IMR-90 (cell line): ENCODE measurements at regions not wholly inside any gene's neighbourhood (a gene's known extent, or its start where the extent isn't known, plus 50 kb on each side); places are given as distances from the start of the nearest gene placed in this dataset.

Experiments used
- ATAC-seq: fragments of 200-7000 bp; cut with Tn5 transposase; 2 replicates; pipeline ENCODE4 v1.9.1; 2020; ENCODE audit warnings: low read depth, mild to moderate bottlenecking, moderate library complexity
- BruUV-seq: library from RNA; stranded (reverse); fragments of 400-500 nt; replicated peaks from 2 replicates; lab custom pipeline; 2021; lab: Mats Ljungman, UMichigan
- CTCF ChIA-PET: fragments of 300-600 bp; formaldehyde crosslinking; extraction: SDS; loops from one replicate; lab custom pipeline; 2021; ENCODE audit warnings: antibody characterized with exemption; lab: Yijun Ruan, JAX
- POLR2A ChIA-PET: fragments of 300-600 bp; sonication (Branson Sonifier 250); formaldehyde crosslinking; loops from one replicate; lab custom pipeline; 2022; ENCODE audit warnings: antibody characterized with exemption; ENCODE audit not compliant: unreplicated experiment; lab: Charles Lee
- DNase-seq: peaks from one replicate; pipeline ENCODE4 v3.0.0; 2013
- H2AFZ ChIP-seq: replicated peaks from 2 replicates; pipeline ENCODE3; 2013; ENCODE audit warnings: low read length, mild to moderate bottlenecking; ENCODE audit not compliant: poor library complexity
- H2AK5ac ChIP-seq: 2 replicates; pipeline ENCODE4 v1.6.1; 2013; ENCODE audit warnings: low read depth, low read length, inconsistent platforms
- H2AK9ac ChIP-seq: replicated peaks from 2 replicates; pipeline ENCODE3; 2013; ENCODE audit warnings: mild to moderate bottlenecking, low read depth, low read length, moderate library complexity; ENCODE audit not compliant: poor library complexity
- H2BK120ac ChIP-seq: 2 replicates; pipeline ENCODE4 v1.6.1; 2013; ENCODE audit warnings: low read depth, low read length, inconsistent platforms
- H2BK15ac ChIP-seq: 3 replicates; pipeline ENCODE4 v1.6.1; 2013; ENCODE audit warnings: low read depth, low read length, inconsistent platforms
- H2BK20ac ChIP-seq: 2 replicates; pipeline ENCODE4 v1.6.1; 2013; ENCODE audit warnings: low read depth, mild to moderate bottlenecking, inconsistent platforms, low read length, moderate library complexity
- H2BK5ac ChIP-seq: 2 replicates; pipeline ENCODE4 v1.6.1; 2013; ENCODE audit warnings: mild to moderate bottlenecking, low read depth, low read length, inconsistent platforms; ENCODE audit not compliant: poor library complexity, severe bottlenecking
- H3K14ac ChIP-seq: replicated peaks from 2 replicates; pipeline ENCODE4 v1.6.1; 2013; ENCODE audit warnings: low read depth, low read length, inconsistent platforms
- H3K18ac ChIP-seq: 2 replicates; pipeline ENCODE4 v1.6.1; 2013; ENCODE audit warnings: low read depth, low read length, control low read depth
- H3K23ac ChIP-seq: 2 replicates; pipeline ENCODE4 v1.6.1; 2013; ENCODE audit warnings: low read depth, low read length, inconsistent platforms
- H3K27ac ChIP-seq: 2 replicates; pipeline ENCODE4 v1.5.1; 2013; ENCODE audit warnings: mild to moderate bottlenecking, control low read depth, low read length; ENCODE audit not compliant: insufficient read depth
- H3K27me3 ChIP-seq: 2 replicates; pipeline ENCODE4 v1.6.1; 2013; ENCODE audit warnings: low read length; ENCODE audit not compliant: control insufficient read depth, insufficient read depth
- H3K36me3 ChIP-seq: 2 replicates; pipeline ENCODE4 v1.6.1; 2013; ENCODE audit warnings: low read length, mixed read lengths; ENCODE audit not compliant: control insufficient read depth, insufficient read depth
- H3K4ac ChIP-seq: 2 replicates; pipeline ENCODE4 v1.6.1; 2013; ENCODE audit warnings: low read depth, low read length, inconsistent platforms
- H3K4me1 ChIP-seq: 2 replicates; pipeline ENCODE4 v1.6.1; 2013; ENCODE audit warnings: low read length, mixed read lengths; ENCODE audit not compliant: control insufficient read depth, insufficient read depth
- H3K4me2 ChIP-seq: 2 replicates; pipeline ENCODE4 v1.6.1; 2013; ENCODE audit warnings: low read depth, mild to moderate bottlenecking, control low read depth, low read length, moderate library complexity
- H3K4me3 ChIP-seq: 2 replicates; pipeline ENCODE4 v1.5.1; 2013; ENCODE audit warnings: low read depth, mild to moderate bottlenecking, control low read depth, low read length, moderate library complexity; ENCODE audit not compliant: insufficient read depth
- H3K56ac ChIP-seq: 2 replicates; pipeline ENCODE4 v1.6.1; 2013; ENCODE audit warnings: low read length, inconsistent platforms; ENCODE audit not compliant: insufficient read depth; ENCODE audit errors: extremely low read depth
- H3K79me1 ChIP-seq, 2 experiments: 2 replicates each; pipeline ENCODE4 v1.6.1; 2013; ENCODE audit warnings: low read length in 2 of 2, inconsistent platforms in 1 of 2, low read depth in 1 of 2
- H3K9ac ChIP-seq: 2 replicates; pipeline ENCODE4 v1.6.1; 2013; ENCODE audit warnings: low read depth, low read length, control low read depth
- H3K9me1 ChIP-seq: 2 replicates; pipeline ENCODE4 v1.6.1; 2013; ENCODE audit warnings: low read length, inconsistent platforms; ENCODE audit not compliant: insufficient read depth
- H3K9me3 ChIP-seq: 2 replicates; pipeline ENCODE4 v1.6.1; 2013; ENCODE audit warnings: low read length; ENCODE audit not compliant: control insufficient read depth, insufficient read depth
- H4K20me1 ChIP-seq: 2 replicates; pipeline ENCODE4 v1.6.1; 2013; ENCODE audit warnings: low read length, inconsistent platforms; ENCODE audit not compliant: insufficient read depth
- H4K5ac ChIP-seq: 2 replicates; pipeline ENCODE4 v1.6.1; 2013; ENCODE audit warnings: mild to moderate bottlenecking, low read depth, low read length, control low read depth
- H4K8ac ChIP-seq, 2 experiments: 2 replicates each; pipeline ENCODE4 v1.6.1; 2013; ENCODE audit warnings: low read depth in 2 of 2, low read length in 2 of 2, control low read depth in 1 of 2, inconsistent platforms in 1 of 2
- H4K91ac ChIP-seq: 2 replicates; pipeline ENCODE4 v1.6.1; 2013; ENCODE audit warnings: low read depth, low read length, inconsistent platforms; ENCODE audit not compliant: insufficient read depth
- BHLHE40 ChIP-seq: fragments of 150-350 bp; IDR thresholded peaks from 2 replicates; pipeline ENCODE4 v1.6.1; 2016; ENCODE audit warnings: mild to moderate bottlenecking, low read depth, low read length
- CEBPB ChIP-seq: IDR thresholded peaks from 2 replicates; pipeline ENCODE4 v1.6.1; 2012; ENCODE audit warnings: low read depth, low read length, improper control_type of control experiment
- FOS ChIP-seq: fragments of 150-350 bp; IDR thresholded peaks from 2 replicates; pipeline ENCODE4 v1.6.1; 2016; ENCODE audit warnings: low read depth, low read length
- MAZ ChIP-seq: IDR thresholded peaks from 2 replicates; pipeline ENCODE4 v1.6.1; 2012; ENCODE audit warnings: low read depth, mild to moderate bottlenecking, low read length, improper control_type of control experiment, moderate library complexity, borderline replicate concordance
- SMC3 ChIP-seq: fragments of 150-350 bp; IDR thresholded peaks from 2 replicates; pipeline ENCODE4 v1.6.1; 2016; ENCODE audit warnings: low read depth, mild to moderate bottlenecking, antibody characterized with exemption, low read length, moderate library complexity
- WGBS, 2 experiments: methylation state at CpG; one replicate each; pipeline versions ENCODE4 v1.1.5 to v1.1.7; 2013; ENCODE audit warnings: missing lambda C conversion rate in 2 of 2; ENCODE audit not compliant: insufficient read length in 1 of 2; ENCODE audit errors: extremely low coverage in 2 of 2; 5-methylcytosine and 5-hydroxymethylcytosine counted together
- dilution Hi-C: fragments of 300-500 bp; cut with HindIII; formaldehyde crosslinking; loops from one replicate; pipeline ENCODE4 v1.14.3; 2018; ENCODE audit warnings: low sequenced_read_pairs; ENCODE audit not compliant: unreplicated experiment
- in situ Hi-C: fragments of 300-500 bp; cut with MboI; formaldehyde crosslinking; loops from 3 replicates; pipeline ENCODE4 v1.14.3; 2019; ENCODE audit warnings: low sequenced_read_pairs, inconsistent platforms, mixed read lengths
- intact Hi-C: fragments of 100-400 bp; cut with micrococcal nuclease; formaldehyde crosslinking; loops from 2 replicates; pipeline ENCODE4 v1.10.0; 2022
- TF ChIP-seq, protein P1 (sequence below): conservative IDR thresholded peaks from 2 replicates; pipeline ENCODE4 v1.5.1; 2012; ENCODE audit warnings: mild to moderate bottlenecking, low read depth, low read length, improper control_type of control experiment
- TF ChIP-seq, protein P2 (sequence below): fragments of 150-350 bp; IDR thresholded peaks from 2 replicates; pipeline ENCODE4 v1.6.1; 2017; ENCODE audit warnings: mild to moderate bottlenecking, antibody characterized with exemption, low read length, low read depth

DNA sequence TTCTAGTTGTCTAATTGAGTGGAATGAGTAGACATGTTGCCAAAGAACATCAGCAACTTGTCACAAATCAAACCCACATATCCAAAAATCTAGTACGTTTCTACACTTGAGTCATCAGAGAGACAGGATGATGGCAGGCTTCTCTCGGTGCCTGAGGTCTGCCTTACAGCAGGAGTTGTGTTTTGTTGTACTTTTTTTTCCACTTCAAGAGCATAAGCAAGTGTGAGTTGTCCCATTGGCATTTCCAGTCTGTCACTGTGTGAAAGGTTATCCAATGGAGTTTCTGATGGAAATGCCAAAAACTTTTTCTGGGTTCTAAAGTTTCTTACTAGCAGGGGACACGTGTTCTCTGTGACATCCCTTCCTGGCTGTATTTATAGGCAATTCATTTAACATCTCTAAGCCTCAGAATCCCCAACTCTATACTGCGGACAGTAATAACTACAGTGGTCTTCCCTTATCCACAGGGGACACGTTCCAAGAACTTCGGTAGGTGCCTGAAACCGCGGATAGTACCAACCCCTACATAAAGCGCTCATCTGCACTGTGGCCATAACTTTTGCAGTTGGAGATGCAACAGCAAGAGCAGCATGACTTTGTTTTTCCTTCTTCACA, 246.5 kb downstream of the SYK start:
- Histone ChIP-seq H4K5ac (peak overlapping the region; percentile 62; the same call in 1 of the 2 replicates), H3K4me3 (no peak overlapping the region), H3K9ac (no peak overlapping the region), H3K4me2 (peak overlapping the region; percentile 75; the same call in 1 of the 2 replicates), H2AK5ac (peak overlapping the region; percentile 72; the same call in 1 of the 2 replicates), H2AK9ac (no peak overlapping the region), H2BK20ac (peak overlapping the region; percentile 90), H3K9me1 (peaks cover 5% of the 10 kb centered on the region), H3K23ac (no peak overlapping the region; the same call in 1 of the 2 replicates), H2AFZ (no peak overlapping the region), H3K27ac (peak overlapping the region; percentile 54), H3K4ac (peak overlapping the region; percentile 84), H2BK5ac (peak overlapping the region; percentile 81), H4K91ac (peak overlapping the region; percentile 80), H3K79me1 (no peaks in the 10 kb centered on the region), H3K36me3 (no peaks in the 10 kb centered on the region), H3K56ac (peak overlapping the region; percentile 35), H2BK120ac (peak overlapping the region; percentile 93), H3K9me3 (no peaks in the 10 kb centered on the region), H4K20me1 (no peaks in the 10 kb centered on the region), H3K14ac (peak overlapping the region; percentile 41), H2BK15ac (peak overlapping the region; percentile 92; the same call in 2 of the 3 replicates), H3K4me1 (peaks cover 9% of the 10 kb centered on the region), H3K27me3 (no peaks in the 10 kb centered on the region), H4K8ac (peak overlapping the region; percentile 79 to 91), H3K18ac (peak overlapping the region; percentile 44; the same call in 1 of the 2 replicates)
- CTCF ChIA-PET, result no interaction called here
- POLR2A ChIA-PET, result no interaction called here
- intact Hi-C loops (no loop called here), in situ Hi-C loops (no loop called here), dilution Hi-C loops (no loop called here)
- TF ChIP-seq CEBPB (0 out of 2 replicates have a peak, but pooled peaks have one; percentile 20), MAZ (no peak), BHLHE40 (peak; percentile 19; the same call in 1 of the 2 replicates), FOS (peak; percentile 49), SMC3 (0 out of 2 replicates have a peak, but pooled peaks have one; percentile 12)
- TF ChIP-seq, protein P1, sequence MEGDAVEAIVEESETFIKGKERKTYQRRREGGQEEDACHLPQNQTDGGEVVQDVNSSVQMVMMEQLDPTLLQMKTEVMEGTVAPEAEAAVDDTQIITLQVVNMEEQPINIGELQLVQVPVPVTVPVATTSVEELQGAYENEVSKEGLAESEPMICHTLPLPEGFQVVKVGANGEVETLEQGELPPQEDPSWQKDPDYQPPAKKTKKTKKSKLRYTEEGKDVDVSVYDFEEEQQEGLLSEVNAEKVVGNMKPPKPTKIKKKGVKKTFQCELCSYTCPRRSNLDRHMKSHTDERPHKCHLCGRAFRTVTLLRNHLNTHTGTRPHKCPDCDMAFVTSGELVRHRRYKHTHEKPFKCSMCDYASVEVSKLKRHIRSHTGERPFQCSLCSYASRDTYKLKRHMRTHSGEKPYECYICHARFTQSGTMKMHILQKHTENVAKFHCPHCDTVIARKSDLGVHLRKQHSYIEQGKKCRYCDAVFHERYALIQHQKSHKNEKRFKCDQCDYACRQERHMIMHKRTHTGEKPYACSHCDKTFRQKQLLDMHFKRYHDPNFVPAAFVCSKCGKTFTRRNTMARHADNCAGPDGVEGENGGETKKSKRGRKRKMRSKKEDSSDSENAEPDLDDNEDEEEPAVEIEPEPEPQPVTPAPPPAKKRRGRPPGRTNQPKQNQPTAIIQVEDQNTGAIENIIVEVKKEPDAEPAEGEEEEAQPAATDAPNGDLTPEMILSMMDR, result no peak
- TF ChIP-seq, protein P2, sequence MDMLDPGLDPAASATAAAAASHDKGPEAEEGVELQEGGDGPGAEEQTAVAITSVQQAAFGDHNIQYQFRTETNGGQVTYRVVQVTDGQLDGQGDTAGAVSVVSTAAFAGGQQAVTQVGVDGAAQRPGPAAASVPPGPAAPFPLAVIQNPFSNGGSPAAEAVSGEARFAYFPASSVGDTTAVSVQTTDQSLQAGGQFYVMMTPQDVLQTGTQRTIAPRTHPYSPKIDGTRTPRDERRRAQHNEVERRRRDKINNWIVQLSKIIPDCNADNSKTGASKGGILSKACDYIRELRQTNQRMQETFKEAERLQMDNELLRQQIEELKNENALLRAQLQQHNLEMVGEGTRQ, result peak; percentile 83
- ATAC-seq (peak; percentile 91), DNase-seq (peak; percentile 95)
- BruUV-seq, result no TSS peak
- 94% methylated on average over 5 of the region's 9 CpGs; no CpG with 5 or more reads in 1 of the 2 experiments for WGBS, 2 experiments
